ENCODE measurements at regions not wholly inside any gene's neighbourhood (a gene's known extent, or its start where the extent isn't known, plus 50 kb on each side); places are given as distances from the start of the nearest gene placed in this dataset.

DNA sequence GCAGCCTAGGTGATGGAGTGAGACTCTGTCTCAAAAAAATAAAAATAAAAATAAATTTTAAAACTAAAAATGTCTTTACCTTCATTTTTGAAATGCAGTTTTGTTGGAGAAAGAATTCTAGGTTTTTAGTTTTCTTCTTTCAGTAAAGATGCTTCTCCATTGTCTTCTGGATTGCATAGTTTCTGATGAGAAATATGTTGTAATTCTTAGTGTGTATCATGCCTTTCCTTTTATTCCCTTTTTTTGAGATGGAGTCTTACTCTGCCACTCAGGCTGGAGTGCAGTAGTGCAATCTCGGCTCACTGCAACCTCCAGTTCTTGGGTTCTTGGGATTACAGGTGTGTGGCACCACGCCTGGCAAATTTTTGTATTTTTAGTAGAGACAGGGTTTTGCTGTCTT, 130.0 kb upstream of the FBXO11 start:
- Histone ChIP-seq H3K9me3 (ENCODE audit: control insufficient read depth, low read depth, low read length) (no peaks in the 10 kb centered on the region), H4K20me1 (ENCODE audit: control insufficient read depth, extremely low read depth, insufficient read depth, low read length) (no peaks in the 10 kb centered on the region), H3K4me2 (ENCODE audit: control insufficient read depth, extremely low read depth, insufficient read depth, low read depth, low read length) (no peak overlapping the region), H3K4me1 (ENCODE audit: control insufficient read depth, extremely low read depth, insufficient read depth, low read length) (no peaks in the 10 kb centered on the region), H3K9ac (ENCODE audit: control insufficient read depth, extremely low read depth, insufficient read depth, low read length) (no peak overlapping the region), H3K27me3 (ENCODE audit: control insufficient read depth, extremely low read depth, insufficient read depth, low read length) (no peaks in the 10 kb centered on the region), H3K9me1 (ENCODE audit: control insufficient read depth, extremely low read depth, insufficient read depth, low read length) (no peaks in the 10 kb centered on the region), H3K36me3 (ENCODE audit: control insufficient read depth in 2 of 2, extremely low read depth in 1 of 2, insufficient read depth in 2 of 2, low read length in 2 of 2) (no peaks in the 10 kb centered on the region), H3K27ac (ENCODE audit: control insufficient read depth, insufficient read depth, low read length) (no peak overlapping the region), H3K79me2 (ENCODE audit: control insufficient read depth, insufficient read depth, low read length) (no peaks in the 10 kb centered on the region), H3K4me3 (ENCODE audit: control insufficient read depth in 2 of 3, extremely low read depth in 1 of 3, insufficient read depth in 2 of 3, low read depth in 1 of 3, low read length in 3 of 3) (no peak overlapping the region), H2AFZ (ENCODE audit: control insufficient read depth, low read length) (no peak overlapping the region)
- dilution Hi-C loops (cut with MboI; ENCODE audit: extremely low pct_ligation_motif_present, low sequenced_read_pairs) = no loop called here
- FAIRE-seq (no peak), DNase-seq (ENCODE audit: low read depth, low spot score) (no peak)
- TF ChIP-seq, protein P1, sequence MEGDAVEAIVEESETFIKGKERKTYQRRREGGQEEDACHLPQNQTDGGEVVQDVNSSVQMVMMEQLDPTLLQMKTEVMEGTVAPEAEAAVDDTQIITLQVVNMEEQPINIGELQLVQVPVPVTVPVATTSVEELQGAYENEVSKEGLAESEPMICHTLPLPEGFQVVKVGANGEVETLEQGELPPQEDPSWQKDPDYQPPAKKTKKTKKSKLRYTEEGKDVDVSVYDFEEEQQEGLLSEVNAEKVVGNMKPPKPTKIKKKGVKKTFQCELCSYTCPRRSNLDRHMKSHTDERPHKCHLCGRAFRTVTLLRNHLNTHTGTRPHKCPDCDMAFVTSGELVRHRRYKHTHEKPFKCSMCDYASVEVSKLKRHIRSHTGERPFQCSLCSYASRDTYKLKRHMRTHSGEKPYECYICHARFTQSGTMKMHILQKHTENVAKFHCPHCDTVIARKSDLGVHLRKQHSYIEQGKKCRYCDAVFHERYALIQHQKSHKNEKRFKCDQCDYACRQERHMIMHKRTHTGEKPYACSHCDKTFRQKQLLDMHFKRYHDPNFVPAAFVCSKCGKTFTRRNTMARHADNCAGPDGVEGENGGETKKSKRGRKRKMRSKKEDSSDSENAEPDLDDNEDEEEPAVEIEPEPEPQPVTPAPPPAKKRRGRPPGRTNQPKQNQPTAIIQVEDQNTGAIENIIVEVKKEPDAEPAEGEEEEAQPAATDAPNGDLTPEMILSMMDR (optimal IDR thresholded peaks at IDR 0.05 in 1 of 3, IDR thresholded peaks at IDR 0.05 in 1 of 3, conservative IDR thresholded peaks at IDR 0.05 in 1 of 3; ENCODE audit: extremely low read depth in 1 of 3, insufficient read depth in 2 of 3, low read length in 3 of 3) = no peak
- no peak for TF ChIP-seq EZH2 (IDR thresholded peaks at IDR 0.05; ENCODE audit: low read length)

GRCh38 chr2:48039209-48039990, 133.1 kb upstream of the FBXO11 start:
- H3K4me2 ChIP-seq (ENCODE audit: control insufficient read depth, extremely low read depth, insufficient read depth, low read depth, low read length) = no peak overlapping the region
- H3K9me3 ChIP-seq (ENCODE audit: control insufficient read depth, low read depth, low read length) = no peaks in the 10 kb centered on the region
- no peaks in the 10 kb centered on the region for H3K79me2 ChIP-seq (ENCODE audit: control insufficient read depth, insufficient read depth, low read length)
- no peak overlapping the region for H3K4me3 ChIP-seq (ENCODE audit: control insufficient read depth in 2 of 3, extremely low read depth in 1 of 3, insufficient read depth in 2 of 3, low read depth in 1 of 3, low read length in 3 of 3)
- no peak for TF ChIP-seq EZH2 (IDR thresholded peaks at IDR 0.05; ENCODE audit: low read length)
- TF ChIP-seq, protein P1 (optimal IDR thresholded peaks at IDR 0.05 in 1 of 3, IDR thresholded peaks at IDR 0.05 in 1 of 3, conservative IDR thresholded peaks at IDR 0.05 in 1 of 3; ENCODE audit: extremely low read depth in 1 of 3, insufficient read depth in 2 of 3, low read length in 3 of 3) = no peak
- no peak overlapping the region for H3K27ac ChIP-seq (ENCODE audit: control insufficient read depth, insufficient read depth, low read length)
- no peak for FAIRE-seq
- DNase-seq (ENCODE audit: low read depth, low spot score) = no peak
- no peak overlapping the region for H2AFZ ChIP-seq (ENCODE audit: control insufficient read depth, low read length)
- H3K27me3 ChIP-seq (ENCODE audit: control insufficient read depth, extremely low read depth, insufficient read depth, low read length) = peaks cover 4% of the 10 kb centered on the region
- dilution Hi-C loops (cut with MboI; ENCODE audit: extremely low pct_ligation_motif_present, low sequenced_read_pairs) = no loop called here
- no peaks in the 10 kb centered on the region for H3K9me1 ChIP-seq (ENCODE audit: control insufficient read depth, extremely low read depth, insufficient read depth, low read length)
- H3K36me3 ChIP-seq (ENCODE audit: control insufficient read depth in 2 of 2, extremely low read depth in 1 of 2, insufficient read depth in 2 of 2, low read length in 2 of 2) = no peaks in the 10 kb centered on the region
- no peaks in the 10 kb centered on the region for H3K4me1 ChIP-seq (ENCODE audit: control insufficient read depth, extremely low read depth, insufficient read depth, low read length)
- no peak overlapping the region for H3K9ac ChIP-seq (ENCODE audit: control insufficient read depth, extremely low read depth, insufficient read depth, low read length)
- no peaks in the 10 kb centered on the region for H4K20me1 ChIP-seq (ENCODE audit: control insufficient read depth, extremely low read depth, insufficient read depth, low read length)
